ENCODE measurements at regions not wholly inside any gene's neighbourhood (a gene's known extent, or its start where the extent isn't known, plus 50 kb on each side); places are given as distances from the start of the nearest gene placed in this dataset.

DNA sequence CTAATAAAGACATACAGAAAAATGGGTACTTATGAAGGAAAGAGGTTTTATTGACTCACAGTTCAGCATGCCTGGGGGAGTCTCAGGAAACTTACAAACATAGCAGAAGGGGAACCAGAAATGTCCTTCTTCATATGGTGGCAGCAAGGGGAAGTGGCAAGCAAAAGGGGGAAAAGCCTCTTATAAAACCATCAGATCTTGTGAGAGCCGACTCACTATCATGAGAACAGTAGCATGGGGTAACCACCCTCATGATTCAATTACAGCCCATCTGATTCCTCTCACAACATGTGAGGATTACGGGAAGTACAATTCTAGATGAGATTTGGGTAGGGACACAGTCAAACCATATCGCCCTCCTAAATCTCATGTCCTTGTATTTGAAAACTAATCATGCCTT, 1305.4 kb upstream of the SORCS1 start:
- DNase-seq (ENCODE audit: extremely low read depth in 1 of 11, low read depth in 9 of 11, low spot score in 4 of 11), result no peak

DNA sequence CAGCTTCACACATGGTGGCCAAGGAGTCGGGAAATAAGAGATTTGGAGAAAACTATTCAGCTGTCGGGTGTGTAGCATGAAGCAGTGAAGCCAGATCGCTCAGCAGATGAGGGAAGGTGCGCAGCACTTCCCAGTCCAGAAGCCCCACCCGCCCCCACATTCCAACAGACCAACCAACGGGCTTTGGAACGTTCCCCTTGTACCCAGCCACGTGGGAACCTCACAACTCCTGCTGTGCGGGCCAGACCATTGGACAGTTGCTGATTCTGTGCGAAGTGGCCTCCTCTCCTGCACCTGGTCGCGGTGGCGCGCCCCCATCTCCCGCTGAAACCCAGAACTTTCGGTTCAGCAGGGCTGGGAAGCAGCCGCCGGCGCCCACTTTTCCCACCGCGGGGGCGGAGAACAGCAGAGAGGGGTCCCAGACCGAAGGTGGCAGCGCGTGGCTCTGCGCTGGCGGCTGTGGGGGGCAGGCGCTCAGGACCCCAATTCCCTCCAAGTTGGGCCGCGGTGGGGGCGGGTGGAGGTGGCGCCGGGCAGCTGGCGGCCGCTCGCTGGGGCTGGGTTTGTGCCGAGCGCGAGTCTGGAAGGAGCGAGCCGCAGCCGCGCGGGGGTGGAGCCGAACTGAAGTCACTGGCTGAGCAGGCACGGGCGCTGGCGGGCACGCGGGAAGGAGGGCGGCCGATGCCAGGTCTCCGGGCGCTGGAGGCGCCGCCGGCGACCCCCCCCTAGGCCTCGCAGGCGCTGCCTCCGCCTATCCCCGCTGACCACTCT, 1301.5 kb upstream of the SORCS1 start:
- peak in 6 of 11 donors; percentile 1 to 34 (median 30) for DNase-seq (ENCODE audit: extremely low read depth in 1 of 11, low read depth in 9 of 11, low spot score in 4 of 11)

- DNase-seq (ENCODE audit: extremely low read depth in 1 of 11, low read depth in 9 of 11, low spot score in 4 of 11), result no peak
Measured at GRCh38 chr10:108462005-108462404, 1297.5 kb upstream of the SORCS1 start.

DNA sequence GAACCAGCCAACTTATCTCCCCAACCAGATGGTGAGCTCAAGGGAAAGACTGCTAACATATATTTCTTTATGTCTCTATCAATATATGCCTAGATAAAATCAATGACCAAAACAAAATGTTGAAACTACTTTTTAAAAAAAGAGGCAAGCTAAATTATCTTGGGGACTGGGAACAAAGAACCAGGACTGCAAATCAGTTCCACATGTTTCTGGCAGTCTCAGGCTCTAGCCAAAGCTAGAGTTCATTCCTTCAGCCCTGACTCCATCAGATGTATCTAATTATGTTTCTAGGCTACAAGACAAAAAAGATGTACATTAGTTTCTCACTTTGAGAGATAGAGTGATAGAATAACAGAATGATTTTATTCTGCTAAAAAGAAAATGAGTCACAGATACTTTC, 1290.3 kb upstream of the SORCS1 start:
- no peak for DNase-seq (ENCODE audit: extremely low read depth in 1 of 11, low read depth in 9 of 11, low spot score in 4 of 11)

- DNase-seq (ENCODE audit: extremely low read depth in 1 of 11, low read depth in 9 of 11, low spot score in 4 of 11), result no peak
Measured at GRCh38 chr10:108454224-108454623, 1289.7 kb upstream of the SORCS1 start.

- no peak for DNase-seq (ENCODE audit: extremely low read depth in 1 of 11, low read depth in 9 of 11, low spot score in 4 of 11)
Measured at GRCh38 chr10:108453166-108453565, 1288.7 kb upstream of the SORCS1 start.

DNA sequence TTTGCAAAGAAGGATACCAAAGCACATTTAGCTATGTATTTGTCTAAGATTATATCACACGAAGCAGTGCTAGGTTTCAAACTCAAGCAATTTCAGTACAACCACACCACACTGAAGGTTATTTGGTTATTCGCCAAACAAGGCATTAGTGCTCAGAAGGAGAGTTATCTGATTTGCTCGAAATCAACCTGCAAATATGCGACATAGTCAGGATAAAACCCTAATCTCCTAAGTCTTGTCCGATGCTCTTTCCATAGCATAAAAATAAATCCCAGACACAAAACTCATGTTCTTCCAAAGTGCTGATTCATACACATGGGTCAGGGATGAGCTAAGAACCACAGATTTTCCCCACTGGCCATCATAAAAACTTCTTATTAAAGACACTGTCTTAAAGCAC, 1288.0 kb upstream of the SORCS1 start:
- DNase-seq (ENCODE audit: extremely low read depth in 1 of 11, low read depth in 9 of 11, low spot score in 4 of 11), result no peak

GRCh38 chr10:108450280-108450679, 1285.8 kb upstream of the SORCS1 start:
- DNase-seq (ENCODE audit: extremely low read depth in 1 of 11, low read depth in 9 of 11, low spot score in 4 of 11), result no peak

DNA sequence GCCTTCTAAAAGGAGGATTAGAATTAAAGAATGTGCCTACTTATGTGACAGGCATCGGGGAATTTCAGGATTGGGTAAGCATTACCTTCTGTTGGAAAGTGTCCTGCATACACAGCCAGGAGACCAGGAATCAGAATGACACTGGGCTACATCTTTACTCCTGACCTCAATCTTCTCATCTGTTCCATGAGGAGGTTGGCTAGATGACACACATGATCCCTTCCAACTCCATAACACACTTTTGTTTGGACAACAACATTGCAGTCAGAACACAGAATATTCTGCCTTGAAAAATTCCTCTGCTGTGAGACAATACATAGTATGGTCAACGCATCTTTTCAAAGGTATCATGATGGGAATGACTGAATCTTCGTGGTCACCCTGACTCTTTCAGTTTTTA, 1281.2 kb upstream of the SORCS1 start:
- no peak for DNase-seq (ENCODE audit: extremely low read depth in 1 of 11, low read depth in 9 of 11, low spot score in 4 of 11)

GRCh38 chr10:108443636-108444035, 1279.1 kb upstream of the SORCS1 start:
- DNase-seq (ENCODE audit: extremely low read depth in 1 of 11, low read depth in 9 of 11, low spot score in 4 of 11), result no peak

DNA sequence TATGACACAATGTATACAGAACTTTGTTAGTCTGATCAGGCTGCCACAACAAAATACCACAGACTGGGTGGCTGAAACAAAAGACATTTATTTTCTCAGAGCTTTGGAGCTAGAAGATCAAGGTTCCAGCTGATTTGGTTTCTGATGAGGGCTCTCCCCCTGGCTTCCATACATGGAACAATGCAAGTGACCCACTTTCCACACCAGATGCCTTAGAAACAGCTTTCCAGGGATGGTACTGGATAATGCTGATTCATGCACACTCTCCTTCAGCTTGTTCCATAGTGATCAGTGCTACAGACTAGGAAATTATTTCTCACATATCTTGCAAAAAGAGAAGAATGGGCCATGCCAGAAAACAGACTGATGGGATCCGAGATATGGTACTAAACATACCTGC, 1274.9 kb upstream of the SORCS1 start:
- DNase-seq (ENCODE audit: extremely low read depth in 1 of 11, low read depth in 9 of 11, low spot score in 4 of 11), result no peak

- DNase-seq (ENCODE audit: extremely low read depth in 1 of 11, low read depth in 9 of 11, low spot score in 4 of 11), result no peak
Measured at GRCh38 chr10:108436096-108436495, 1271.6 kb upstream of the SORCS1 start.

DNA sequence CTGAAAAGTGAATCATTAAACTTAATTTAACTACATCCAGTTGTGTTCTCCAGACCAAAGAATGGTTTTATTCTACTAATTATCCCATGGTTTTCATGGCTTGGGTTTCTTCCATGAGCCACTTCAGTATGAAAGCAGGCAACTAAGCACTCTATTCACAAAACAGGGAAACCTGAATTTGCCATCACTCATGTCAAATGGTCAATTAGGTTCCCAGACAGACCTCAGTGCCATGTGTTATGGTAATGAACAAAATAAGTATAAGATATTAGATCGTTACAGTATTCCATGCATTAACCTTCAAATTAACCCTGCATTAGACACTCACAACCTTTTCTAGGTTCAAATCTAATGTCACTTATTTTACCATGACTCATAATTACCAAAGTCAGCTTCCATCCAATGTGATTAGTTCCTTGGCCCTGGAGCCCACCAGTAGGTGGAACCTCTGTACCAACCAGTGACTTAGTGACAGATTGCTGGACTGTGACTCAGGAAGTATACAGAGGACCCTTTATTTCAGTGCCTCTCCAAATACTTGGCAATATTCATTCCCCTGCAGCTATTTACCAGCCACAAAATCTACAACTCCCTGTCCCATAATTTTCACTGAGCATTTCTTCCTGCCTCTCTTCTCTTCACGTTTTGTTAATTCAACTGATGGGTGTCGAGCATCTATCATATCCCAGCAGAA, 1270.2 kb upstream of the SORCS1 start:
- no peak for DNase-seq (ENCODE audit: extremely low read depth in 1 of 11, low read depth in 9 of 11, low spot score in 4 of 11)

GRCh38 chr10:108427146-108427545, 1262.6 kb upstream of the SORCS1 start:
- peak in 4 of 11 donors; percentile 2 to 17 (median 6) for DNase-seq (ENCODE audit: extremely low read depth in 1 of 11, low read depth in 9 of 11, low spot score in 4 of 11)

DNA sequence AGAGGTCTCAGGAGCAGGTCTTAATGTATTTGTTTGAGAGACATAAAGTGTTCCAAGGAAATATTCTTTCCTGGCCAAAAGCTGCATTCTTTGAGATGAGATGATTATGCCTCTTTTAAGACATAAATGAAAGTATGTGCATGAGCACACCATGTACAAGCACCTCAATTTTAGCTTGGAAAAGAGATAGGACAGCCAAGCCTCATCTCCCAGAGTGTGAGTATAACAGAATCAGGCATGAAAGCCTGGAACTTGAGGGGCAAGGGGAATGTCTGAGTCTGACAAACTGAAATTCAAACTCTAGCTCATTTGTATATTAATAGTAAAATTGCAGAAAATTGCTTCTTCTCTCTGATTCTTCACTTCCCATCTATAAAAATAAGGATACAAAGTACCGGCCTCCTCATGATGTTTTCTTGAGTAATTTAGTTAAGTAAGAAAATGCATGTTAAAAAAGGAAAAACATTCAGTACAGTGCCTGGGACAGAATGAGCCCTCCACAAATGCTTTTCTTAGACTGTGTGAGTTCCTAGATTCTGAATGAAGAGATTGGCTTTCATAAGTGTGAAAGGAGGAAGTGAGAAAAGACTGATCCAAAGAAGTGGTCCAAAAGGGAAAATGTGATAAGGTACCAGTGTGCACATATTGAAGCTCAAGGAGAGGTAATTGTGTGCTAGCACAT, 1260.9 kb upstream of the SORCS1 start:
- no peak for DNase-seq (ENCODE audit: extremely low read depth in 1 of 11, low read depth in 9 of 11, low spot score in 4 of 11)

DNA sequence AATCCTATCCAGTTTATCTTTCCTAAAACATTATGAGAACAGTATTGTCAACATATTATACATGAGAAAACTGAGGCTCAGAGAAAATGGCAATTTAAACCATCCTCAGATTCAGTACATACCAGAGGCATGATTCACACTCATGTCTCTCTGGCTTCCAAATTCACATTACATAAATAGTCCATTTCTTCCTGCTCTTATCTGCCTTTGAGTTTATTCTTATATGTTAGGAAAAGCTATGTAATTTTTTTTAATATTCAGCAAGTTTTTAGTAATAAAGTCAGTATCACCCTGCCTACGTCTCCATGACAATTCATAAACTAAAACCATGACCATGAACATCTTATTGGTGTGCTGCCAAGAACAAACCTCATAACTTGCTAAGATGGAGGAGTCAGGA, 1260.2 kb upstream of the SORCS1 start:
- no peak for DNase-seq (ENCODE audit: extremely low read depth in 1 of 11, low read depth in 9 of 11, low spot score in 4 of 11)

DNA sequence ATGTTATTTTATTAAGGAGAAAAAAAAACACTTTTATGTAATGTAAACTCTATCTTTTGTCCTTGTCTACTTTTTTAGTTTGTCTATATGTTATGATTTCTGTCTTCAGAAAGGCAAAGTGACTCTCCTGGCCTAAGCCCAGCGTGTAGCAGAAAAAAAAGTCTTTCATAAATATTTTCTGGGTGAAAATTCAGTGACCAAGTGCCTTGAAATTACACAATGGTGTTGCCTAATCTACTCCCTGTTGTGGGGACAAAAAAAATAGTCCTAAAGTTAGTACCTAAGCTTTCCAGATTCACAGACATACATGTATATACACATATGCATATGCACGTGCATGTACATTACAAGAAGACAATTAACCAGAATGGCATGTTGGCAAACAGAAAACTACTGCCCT, 1257.8 kb upstream of the SORCS1 start:
- DNase-seq (ENCODE audit: extremely low read depth in 1 of 11, low read depth in 9 of 11, low spot score in 4 of 11), result no peak

DNA sequence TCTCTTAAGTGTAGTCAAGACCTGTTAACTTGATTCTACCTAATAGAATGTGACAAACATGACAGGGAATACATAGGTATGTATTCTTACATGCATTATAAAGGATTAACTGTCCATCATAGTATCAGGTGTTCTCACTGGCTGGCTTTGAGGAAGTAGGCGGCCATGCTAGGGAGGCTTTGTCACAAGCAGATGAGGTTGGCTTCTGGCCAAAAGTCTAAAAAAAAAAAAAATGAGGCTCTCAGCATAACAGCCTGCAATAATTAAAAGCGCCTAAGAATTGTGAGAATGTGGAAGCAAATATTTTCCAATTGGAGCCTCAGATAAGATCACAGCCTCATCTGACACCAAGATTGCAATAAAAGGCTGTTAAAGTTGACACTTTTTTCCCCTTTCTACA, 1256.8 kb upstream of the SORCS1 start:
- DNase-seq (ENCODE audit: extremely low read depth in 1 of 11, low read depth in 9 of 11, low spot score in 4 of 11), result peak in 1 of 11 donors; percentile 1

DNA sequence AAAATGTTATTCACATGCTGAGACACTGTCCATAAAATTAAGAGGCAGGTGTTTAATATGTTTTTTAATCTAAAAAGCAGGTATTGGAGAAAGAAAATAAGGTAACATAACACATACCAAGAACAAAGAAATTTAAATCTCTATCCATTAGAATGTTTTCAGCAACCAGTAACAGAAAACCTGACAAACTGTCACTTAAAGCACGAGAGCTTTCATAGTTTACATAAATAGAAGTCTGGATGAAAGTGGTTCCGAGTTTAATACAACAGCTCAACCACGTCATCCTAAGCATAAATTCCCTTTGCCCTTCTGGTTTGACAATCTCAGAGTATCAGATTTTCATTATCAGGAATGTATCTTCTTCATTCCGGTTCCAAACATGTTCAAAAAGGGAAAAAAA, 1249.4 kb upstream of the SORCS1 start:
- DNase-seq (ENCODE audit: extremely low read depth in 1 of 11, low read depth in 9 of 11, low spot score in 4 of 11), result no peak

DNA sequence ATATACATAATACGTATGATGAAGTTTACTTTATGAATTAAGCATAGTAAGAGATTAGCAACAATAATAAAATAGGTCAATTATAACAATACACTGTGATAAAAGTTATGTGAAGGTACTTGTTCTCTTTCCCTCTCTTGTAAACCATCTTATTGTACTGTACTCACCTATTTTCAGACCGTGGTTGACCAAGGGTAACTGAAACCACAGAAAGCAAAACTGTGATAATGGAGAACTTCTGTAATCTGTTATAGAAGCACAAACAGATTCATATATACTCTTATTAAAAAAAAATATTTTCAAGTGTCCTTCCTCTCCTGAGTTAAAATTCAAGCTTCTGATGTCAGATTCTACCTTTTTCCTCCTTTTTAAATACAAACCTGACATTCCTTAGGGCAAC, 1247.8 kb upstream of the SORCS1 start:
- no peak for DNase-seq (ENCODE audit: extremely low read depth in 1 of 11, low read depth in 9 of 11, low spot score in 4 of 11)
